Activated T-cell treated with anti-CD3 and anti-CD28 coated beads for 48 hours (primary cell): ENCODE measurements at regions not wholly inside any gene's neighbourhood (a gene's known extent, or its start where the extent isn't known, plus 50 kb on each side); places are given as distances from the start of the nearest gene placed in this dataset.

Experiments
- DNase-seq: peaks from one replicate; pipeline ENCODE4 v3.0.0-alpha.2; 2020; ENCODE audit warnings: low read depth

DNA sequence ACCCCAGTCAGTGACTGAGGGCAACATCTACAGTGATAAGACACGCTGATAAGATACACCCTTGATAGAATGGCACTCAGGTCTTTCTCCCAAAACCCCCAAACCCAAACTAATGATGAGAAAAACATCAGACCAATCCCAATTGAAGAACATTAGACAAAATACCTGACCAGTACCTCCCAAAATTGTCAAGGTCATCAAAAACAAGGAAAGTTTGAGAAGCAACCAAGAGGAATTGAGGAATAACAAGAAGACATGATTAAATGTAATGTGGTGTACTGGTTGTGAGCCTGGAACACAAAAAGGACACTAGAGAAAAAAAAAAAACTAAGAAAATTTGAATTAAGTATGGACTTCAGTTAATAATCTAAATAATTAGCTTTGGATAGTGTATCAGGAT lies 222.8 kb downstream of the GAS1 start:
- DNase-seq = no peak

DNA sequence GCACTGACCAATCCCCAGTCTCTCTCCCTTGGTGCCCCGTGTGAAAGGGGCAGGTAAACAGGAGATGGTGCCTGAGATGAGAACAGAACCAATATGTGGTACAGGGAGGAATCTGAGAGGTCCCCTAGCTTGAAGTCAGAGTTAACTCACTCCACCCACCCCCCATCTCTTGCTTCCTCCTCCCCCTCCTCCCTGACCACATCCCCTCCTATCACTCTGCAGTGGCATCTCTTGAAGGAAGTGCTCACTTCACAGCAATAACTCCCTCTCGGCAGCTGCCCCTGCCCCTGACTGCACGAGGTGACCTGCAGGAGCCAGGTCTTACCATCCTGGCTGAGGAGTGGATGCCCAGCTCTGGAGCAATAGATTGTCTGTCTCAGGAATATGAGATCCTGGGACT lies 224.0 kb downstream of the GAS1 start:
- DNase-seq = no peak

DNA sequence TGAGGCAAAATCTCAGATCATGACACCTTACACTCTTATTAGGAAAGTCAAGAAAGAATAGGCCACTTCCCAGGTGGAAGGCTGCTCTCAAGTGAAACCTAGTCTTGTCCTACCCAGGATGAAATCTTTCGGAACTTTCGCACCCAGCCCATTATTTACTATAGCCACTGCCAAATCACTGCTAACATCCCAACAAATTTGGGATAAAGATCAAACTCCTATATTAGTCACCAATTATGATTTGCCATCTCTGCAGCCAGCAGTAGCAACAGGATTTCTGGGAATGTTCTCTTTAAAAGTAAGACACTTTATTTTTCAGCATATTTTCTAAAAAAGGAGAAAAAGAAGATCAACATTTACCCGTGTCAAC lies 224.6 kb downstream of the GAS1 start:
- DNase-seq = no peak

DNA sequence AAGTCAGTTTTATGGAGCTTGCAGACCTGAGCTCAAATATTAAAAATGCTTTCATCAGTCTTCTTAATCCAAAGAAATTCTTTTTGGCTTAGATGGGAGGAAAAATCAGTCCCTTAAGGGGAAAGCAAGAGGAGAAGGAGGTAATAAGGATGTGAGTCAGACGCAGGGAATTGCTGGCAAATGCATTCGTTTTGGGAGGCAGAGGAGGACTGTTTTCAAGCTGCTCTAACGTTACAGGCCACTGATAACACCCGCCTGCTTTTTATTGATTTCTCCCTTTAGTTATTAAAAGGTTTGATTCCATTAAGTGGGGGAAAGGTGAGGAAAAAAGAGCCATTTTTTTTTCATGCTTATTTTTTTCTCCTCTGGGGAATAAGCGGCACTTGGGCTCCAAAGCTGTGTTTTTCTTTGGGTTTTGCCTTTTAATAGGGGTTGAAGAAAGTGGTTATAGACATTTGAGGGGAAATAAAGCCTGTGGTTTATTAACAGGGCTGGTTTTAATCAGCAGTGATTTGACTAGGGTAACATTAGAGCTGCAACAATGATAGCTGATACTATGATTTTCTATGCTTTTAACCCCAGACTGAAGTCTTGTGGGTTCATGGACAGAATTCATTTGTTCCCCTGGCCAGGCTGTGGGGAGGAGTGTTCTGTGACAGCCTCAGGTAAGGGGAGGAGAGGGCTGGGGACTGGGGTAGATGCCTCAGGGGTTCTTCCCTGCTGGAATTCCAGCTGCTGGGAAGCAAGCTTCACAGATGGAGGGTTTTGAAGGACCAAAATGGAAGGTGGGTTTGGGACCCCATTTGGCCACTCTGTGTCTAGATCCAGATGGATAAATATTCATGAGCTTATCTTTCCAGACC lies 225.2 kb downstream of the GAS1 start:
- DNase-seq = no peak

DNA sequence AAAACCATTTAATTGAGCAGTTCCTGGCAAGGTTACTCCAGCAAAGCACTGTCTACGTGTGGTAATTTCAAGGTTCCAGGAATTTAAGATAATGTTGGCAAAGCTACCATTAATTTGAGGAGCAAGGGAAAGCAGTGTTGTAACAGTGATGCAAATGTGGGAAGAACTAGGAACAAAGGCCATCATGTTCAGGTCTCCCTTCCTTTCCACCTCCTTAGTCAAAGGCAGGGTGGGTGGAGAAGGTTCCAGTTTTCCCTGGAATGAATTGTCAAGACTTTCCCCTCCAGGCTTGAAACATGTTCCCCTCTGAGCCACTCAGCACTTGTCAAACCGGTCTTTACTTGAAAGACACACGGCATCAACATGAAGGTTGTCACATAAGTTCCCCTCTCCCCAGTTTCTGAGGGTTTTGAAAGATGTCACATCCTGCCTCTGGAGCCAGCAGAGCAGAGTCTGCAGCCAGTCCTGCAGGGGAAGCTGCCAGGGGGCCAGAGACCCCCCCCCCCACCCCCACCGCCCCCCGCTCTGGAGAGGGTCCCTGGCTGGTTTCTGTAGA lies 226.0 kb downstream of the GAS1 start:
- DNase-seq = no peak

DNA sequence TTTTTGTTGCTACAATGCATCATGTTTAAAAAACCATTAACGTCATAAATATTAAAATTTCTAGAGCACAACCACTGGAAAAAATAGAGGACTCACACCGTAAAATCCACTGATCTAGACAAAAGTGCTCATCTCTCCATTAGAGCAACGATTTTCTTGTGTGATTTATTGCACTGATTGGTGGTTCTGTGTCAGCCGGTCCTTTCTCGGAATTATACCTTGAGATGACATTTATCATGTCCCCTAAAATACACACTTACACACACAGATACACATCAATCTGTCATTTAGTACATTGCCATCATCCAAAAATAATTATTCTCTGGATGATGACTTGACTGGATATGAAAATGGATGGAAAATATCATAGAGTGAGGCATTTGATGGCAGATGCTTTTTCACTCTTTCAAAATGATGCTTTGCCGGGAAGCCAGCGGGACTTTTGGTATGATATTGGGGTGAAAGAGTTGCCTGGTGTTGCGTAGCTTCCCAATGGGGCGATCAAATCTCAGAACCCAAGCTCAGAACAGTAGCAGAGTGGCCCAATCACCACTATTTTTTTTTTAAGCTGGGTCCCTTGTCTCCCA lies 226.6 kb downstream of the GAS1 start:
- DNase-seq = no peak

DNA sequence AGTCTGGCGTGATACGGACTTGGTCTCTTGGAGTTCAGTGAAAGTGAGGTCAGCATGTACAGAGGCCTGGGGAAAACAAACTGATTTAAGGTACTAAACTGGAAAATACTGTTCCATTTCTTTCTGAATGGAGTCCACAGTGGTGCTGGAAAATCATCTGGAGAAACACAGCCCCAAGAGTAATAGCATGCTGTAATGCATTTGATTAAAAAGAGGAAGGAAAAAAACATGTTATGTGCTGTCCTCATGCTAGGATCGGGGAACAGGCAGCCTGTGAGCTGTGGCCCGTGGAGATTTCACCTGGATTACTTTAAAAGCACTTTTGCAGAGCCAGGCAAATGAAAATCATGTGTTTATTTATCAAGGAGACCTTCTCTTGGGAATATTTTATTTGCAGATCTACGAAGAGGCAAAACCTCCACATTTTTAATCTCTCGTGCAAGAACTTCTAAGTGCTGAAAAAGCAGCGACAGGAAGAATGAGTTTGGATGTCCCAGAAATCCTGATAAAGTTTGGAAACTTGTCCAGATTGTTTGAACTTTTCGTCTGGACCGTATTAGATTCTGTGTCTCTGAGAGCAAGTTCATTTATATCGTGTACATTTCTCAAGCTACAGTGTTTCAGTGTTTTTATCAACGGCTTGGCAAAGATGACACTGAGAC lies 228.8 kb downstream of the GAS1 start:
- no peak for DNase-seq

DNA sequence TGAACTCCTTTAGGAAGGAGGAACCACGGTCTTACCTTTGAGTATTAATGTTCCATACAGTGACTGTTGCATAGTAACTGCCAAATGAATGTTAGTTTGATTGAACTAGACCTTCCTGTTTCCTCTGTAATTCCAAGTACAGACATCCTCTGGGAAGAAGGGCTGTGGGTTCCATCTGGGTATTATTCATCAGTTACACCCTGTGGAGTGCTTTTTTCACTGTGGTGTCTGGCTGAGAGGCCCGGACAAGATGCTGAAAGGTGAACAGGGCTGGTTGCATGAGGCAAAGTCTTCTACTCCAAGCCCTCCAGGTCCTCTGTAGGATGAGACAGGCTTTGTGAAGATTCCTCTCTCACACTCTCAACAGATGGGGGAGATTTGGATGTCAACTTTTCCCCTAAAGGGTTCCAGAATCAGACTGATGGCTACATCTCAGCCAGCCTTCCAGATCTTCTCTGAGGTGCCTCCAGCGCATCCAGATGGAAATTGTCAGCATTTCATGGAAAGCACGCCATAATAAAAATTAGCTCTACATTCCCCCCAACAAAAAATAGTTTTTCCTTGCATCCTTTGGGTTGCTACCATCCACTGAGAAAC lies 230.9 kb downstream of the GAS1 start:
- DNase-seq = no peak

DNA sequence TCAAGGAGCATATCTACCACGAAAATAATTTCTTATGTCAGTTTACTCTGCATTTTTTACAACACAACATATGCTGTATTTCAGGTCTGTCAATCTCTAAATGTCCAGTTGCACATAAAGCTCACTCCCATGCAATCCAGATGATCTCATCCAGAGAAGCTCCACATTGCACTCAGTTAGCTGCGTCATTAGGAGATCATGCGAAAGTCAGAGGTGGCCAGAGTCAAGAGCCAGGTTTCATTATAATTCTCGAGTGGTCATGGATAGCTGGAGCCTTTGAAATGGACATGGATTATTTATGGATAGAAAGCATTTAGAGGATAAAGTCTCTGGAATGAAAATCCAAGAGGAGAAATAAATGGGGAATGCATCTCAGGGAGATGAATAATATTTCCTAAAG lies 232.3 kb downstream of the GAS1 start:
- no peak for DNase-seq

DNA sequence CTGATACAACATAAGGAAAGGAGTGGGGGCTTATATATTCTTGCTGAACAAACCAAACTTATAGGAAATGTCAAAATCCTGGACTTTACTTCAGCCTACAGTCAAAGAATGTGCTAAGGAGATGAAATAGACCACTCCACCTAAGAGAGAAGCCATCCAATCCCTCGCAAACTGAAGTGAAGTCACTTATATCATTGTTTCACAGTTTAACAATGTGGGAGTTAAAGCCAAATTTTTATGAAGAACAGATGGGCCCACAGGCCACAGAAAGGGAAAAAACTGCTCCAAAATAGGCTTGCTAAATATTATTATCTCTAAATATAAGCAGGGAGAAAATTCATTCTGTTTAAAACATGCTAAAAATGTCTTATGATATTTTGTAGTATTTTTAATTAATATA lies 233.3 kb downstream of the GAS1 start:
- DNase-seq = no peak

DNA sequence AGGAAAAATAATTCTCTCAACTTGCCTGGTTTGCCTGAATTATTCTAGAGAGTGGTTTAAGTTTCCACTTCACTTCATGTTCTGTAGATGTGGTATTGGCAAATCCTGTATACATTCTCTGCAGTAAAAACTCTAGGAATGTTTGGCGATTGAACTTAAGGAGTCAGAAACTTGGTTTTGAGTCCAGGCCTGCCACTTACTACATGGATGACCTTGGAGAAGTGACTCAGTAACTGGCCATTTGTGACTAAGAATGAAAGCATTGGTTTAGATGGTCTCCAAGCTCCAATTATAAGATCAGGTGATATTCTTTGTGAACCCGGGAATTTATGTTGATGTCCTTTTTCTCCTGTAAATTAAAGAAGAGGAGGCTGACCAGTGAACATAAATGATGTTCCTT lies 233.8 kb downstream of the GAS1 start:
- no peak for DNase-seq

DNA sequence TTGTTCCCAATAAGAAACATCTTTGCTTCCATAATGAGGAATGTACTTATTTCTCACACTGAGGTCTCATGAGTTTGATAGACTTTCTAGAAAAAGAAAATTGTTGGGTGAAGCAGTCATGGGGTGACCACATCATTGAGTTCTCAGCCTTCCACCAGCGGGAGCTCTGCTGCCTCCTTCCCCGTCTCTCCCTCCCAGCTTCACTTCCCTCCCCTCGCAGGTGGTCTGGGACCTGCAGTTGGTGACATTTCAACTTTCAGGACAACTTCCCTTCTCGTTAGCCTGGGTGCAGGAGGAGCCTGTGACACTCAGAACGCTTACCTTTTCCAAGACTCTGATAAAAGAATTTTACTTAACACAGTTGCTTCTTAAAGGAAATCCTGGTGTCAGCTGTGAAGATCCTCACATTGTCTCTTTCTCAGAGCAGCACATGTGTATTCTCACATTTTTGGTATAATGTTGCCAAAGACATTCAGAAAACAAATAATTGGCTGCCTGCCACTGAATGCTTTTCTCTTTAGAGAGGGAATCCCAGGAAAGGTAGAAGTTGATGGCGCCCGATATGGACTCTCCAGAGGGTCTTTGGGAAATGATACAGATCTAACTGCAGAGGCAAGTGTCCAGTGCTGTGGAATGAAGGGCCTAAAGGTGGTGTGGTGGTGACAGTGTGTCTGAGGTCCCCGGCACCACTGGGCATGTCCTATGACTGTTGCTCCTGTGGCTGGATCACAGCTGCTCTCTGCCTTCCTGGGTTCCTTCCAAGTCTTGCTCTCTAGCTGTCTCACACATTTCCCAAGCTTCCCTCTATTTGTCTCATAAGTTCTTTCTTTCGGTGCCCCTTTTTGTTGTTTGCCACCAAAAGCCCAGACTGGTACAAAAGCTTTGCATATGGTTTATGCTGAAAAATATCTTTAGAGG lies 238.1 kb downstream of the GAS1 start:
- no peak for DNase-seq

DNA sequence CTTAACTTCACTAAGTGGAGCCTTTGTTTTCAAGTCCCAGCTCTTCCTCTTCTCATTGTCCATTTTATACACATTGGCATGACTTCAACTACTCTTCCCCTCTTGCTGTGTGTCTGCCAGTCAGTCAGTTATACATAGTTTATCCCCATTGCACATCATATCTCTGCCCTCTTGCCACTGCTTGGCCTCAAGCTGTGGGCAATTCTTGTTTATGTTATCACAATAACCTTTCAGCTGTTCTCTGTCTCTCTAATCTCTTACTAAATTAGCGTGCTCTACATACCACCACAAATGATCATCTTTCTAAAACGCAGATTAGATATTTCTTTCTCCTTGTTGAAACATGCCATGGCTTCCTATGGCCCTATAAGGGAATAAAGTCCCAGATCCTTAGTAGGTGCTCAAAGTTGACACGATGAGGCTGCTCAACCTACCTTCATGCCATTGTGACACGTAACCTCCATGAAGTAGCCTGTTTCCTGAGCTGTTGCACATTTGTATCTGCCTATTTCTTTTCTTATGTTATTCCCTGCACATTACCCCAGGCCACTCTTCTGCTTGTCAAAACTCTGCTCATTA lies 239.3 kb downstream of the GAS1 start:
- DNase-seq = no peak

DNA sequence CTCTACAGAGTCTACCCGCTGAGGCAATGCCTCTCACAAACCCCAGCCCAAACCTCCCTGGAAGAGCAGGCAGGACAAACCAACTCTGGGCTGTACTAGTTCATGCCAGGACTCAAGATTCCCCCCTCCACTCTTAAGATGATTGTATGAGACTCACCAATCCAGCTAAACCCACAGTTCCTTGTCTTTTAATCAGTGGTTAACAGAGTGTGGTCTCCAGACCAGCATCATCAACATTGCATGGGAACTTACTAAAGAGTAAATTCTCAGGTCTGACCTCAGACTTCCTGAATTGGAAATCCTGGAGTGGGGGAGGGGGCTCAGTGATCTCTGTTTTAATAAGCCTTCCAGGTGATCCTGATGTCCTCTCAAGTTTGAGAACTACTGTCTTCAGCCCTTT lies 240.9 kb downstream of the GAS1 start:
- no peak for DNase-seq

DNA sequence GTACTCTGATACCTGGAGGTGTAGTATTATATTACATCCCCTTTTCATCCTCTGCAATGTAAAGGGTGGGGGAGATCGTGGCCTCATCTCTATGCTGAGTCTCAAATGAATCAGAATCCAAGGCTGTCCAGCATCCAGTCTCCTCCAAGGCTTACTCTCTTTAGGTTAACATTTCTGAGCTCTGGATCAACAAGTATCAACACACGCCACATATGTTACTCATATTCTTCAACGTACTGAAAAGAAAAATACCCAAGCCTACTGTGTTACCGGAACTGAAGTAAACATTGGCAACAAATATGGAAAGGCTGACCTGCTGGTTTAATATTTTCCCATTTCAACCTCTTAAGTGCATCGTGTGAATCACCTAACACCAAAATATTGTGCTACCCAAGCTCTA lies 241.8 kb downstream of the GAS1 start:
- DNase-seq = no peak

DNA sequence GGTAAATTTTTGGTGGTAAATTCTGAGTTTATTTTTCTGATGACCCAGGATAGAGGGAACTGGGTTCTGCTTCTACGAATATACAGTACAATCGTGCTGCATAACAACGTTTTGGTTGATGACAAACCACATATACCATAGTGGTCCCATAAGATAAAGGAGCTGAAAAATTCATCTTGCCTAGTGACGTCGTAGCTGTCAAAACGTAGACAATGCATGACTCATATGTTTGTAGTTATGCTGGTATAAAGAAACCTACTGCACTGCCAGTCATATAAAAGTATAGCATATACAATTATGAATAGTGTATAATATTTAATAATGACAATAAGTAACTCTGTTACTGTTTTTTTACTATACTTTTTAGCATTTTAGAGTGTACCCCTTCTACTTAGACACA lies 244.0 kb downstream of the GAS1 start:
- no peak for DNase-seq

DNA sequence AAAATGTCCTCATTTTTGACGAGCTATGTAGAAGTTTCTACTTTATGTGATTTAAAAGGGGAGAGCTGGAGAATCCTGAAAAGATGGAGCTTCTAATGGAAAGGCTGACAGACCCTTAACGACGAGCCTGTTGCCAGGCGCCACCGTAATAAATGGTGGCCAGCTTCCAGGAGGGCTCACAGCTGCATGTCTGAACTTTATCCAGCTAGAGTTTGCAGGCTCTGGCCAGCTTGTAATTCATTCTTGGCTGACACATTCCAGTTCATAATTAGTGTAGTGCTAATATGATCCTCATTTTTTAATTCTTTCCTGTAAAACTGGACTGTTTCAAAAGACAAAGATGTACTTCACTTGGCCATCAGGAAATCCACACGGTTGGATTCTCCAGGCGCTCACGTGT lies 246.7 kb downstream of the GAS1 start:
- no peak for DNase-seq

DNA sequence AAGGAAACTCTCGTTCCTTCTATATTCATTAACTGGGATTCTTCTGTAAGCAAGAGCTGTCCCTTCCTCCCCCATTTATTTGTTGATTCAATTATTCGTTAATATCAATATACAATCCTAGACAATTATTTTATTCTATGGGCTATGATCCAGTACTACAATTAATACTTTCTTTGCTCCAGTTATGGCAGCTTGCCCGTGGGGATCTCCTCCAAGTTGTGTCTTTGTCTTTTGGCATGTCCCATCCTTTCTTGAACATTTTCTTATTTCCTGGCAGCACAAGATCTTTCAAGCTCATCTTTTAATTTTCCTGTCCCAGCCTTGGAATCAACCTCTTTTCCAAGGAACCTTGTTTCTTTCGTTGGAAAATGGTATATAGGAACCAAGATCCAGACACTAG lies 249.3 kb downstream of the GAS1 start:
- no peak for DNase-seq

DNA sequence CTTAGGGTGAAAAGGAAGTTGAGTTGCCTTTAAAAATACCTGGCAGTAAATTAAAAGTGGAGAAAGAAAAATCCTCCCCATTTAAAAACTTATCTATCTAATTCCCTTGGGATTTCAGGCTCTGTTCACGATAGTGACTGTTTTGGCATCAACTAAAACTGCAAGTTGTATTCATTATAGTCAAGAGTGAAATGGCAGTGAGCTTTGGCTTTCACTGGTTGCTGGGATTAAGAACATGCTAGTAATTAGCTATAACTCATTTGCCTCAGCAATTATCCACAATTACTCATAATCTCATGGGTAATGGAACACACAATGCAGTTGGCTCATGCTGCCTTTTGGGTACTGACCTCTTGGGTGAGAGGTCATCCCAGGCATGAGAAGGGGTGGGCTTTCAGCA lies 250.1 kb downstream of the GAS1 start:
- DNase-seq = no peak

DNA sequence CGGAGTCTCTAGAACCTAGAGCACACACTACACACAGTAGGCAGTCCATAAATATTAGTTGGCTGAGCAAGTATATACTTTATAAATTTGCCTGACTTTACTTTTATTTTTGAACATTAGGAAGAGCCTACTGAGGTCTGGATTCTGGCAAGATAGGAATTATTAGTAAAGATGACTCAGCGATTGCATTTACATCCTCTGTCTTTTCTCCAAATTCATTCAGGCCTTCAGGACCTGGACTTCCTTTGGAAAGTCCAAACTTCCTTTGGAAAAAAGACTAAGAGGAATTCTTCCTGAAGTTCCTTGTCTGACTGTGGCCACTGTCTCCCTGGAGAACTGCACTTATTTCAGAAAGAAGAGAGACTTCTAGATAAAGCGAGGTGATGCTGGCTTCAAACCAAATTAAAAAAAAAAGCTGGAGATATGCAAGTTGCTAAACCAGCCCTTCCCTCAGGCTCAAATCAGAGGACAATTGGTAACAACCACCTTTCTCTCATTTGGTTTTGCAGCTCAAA lies 251.3 kb downstream of the GAS1 start:
- no peak for DNase-seq

DNA sequence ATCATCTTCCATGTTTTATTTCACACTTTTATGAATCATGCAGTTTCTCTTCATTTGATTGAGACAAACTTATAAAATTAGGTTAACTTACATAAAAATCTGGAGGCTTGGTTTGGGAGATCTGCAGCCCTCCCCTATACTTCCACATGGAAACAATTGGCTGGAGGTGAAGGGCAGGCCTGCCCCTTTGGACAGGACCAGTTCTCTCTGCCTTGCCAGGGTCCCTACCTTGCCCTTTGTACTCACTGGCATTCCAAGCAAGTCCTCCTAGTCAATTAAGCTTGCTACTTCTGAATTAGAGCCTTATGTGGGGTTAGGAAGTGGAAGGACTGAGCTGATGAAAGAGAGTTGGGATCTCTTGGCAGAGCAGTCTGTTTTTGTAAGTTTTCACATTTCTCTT lies 257.3 kb downstream of the GAS1 start:
- no peak for DNase-seq
